Tibial nerve (tissue), 4 donors: ENCODE measurements at regions not wholly inside any gene's neighbourhood (a gene's known extent, or its start where the extent isn't known, plus 50 kb on each side); places are given as distances from the start of the nearest gene placed in this dataset.
A peak's percentile ranks its signal among the peaks of the same experiment; 100 is the strongest.

Experiments used
- DNase-seq, 2 donors: peaks; one replicate each; pipeline ENCODE4 v3.0.0-alpha.2; 2019; ENCODE audit warnings: low spot score in 2 of 2
- H3K27ac ChIP-seq, 4 donors: fragments of 200-600 bp; sonication (generic) in 3 of 4; one replicate each; pipeline ENCODE4 v1.5.1; 2017 to 2019; ENCODE audit warnings: mild to moderate bottlenecking in 1 of 4
- H3K27me3 ChIP-seq, 2 donors: fragments of 200-600 bp; sonication (generic) in 1 of 2; one replicate each; pipeline versions ENCODE4 v1.5.1 to v1.6.0; 2017 to 2019
- H3K36me3 ChIP-seq, 3 donors: fragments of 200-600 bp; sonication (generic); one replicate each; pipeline ENCODE4 v1.5.1; 2018 to 2019
- H3K4me1 ChIP-seq, 4 donors: fragments of 200-600 bp; sonication (generic) in 3 of 4; one replicate each; pipeline ENCODE4 v1.5.1; 2017 to 2019
- H3K4me3 ChIP-seq, 4 donors: fragments of 200-600 bp; sonication (generic) in 3 of 4; one replicate each; pipeline ENCODE4 v1.5.1; 2017 to 2019; ENCODE audit warnings: mild to moderate bottlenecking in 1 of 4, moderate library complexity in 1 of 4
- H3K9me3 ChIP-seq, 4 donors: fragments of 200-600 bp; sonication (generic) in 3 of 4; one replicate each; pipeline ENCODE4 v1.5.1; 2017 to 2019
- CTCF ChIP-seq, 5 experiments: fragments of 200-600 bp in 3 of 5; fragments of 450-650 bp in 2 of 5; sonication (generic) in 3 of 5; IDR thresholded peaks; one replicate each; pipeline ENCODE4 v1.5.1; 2016 to 2019; ENCODE audit warnings: antibody characterized with exemption in 5 of 5, mild to moderate bottlenecking in 3 of 5, moderate library complexity in 2 of 5
- EP300 ChIP-seq, 2 donors: sonication (generic); formaldehyde crosslinking; IDR thresholded peaks; one replicate each; pipeline ENCODE4 v1.6.1; 2017; ENCODE audit warnings: antibody characterized with exemption in 2 of 2, mild to moderate bottlenecking in 1 of 2
- POLR2A ChIP-seq, 2 donors: fragments of 450-650 bp; IDR thresholded peaks; one replicate each; pipeline ENCODE4 v1.6.1; 2017; ENCODE audit warnings: antibody characterized with exemption in 2 of 2, mild to moderate bottlenecking in 2 of 2, moderate library complexity in 2 of 2
- WGBS, 2 donors: methylation state at CpG; one replicate each; pipeline ENCODE4 v1.1.5; 2018; 5-methylcytosine and 5-hydroxymethylcytosine counted together

- Histone ChIP-seq H3K4me1 (peaks cover 0 to 14% (median 0%) of the 10 kb centered on the region in 4 donors), H3K27ac (peak overlapping the region in 1 of 4 donors; percentile 22), H3K27me3 (no peaks in the 10 kb centered on the region), H3K4me3 (no peak overlapping the region), H3K36me3 (no peaks in the 10 kb centered on the region), H3K9me3 (no peaks in the 10 kb centered on the region)
- DNase-seq = no peak
- WGBS, 2 donors = 53 to 54% methylated on average over 4 of the region's 4 CpGs
- TF ChIP-seq EP300 (IDR thresholded peaks at IDR 0.05) = no peak
Measured at GRCh38 chr1:222865718-222866117, 50.9 kb downstream of the DISP1 start.

- DNase-seq = no peak
- H3K4me3 ChIP-seq = no peak overlapping the region
- no peaks in the 10 kb centered on the region for H3K27me3 ChIP-seq
- H3K9me3 ChIP-seq = no peaks in the 10 kb centered on the region
- peaks cover 0 to 14% (median 0%) of the 10 kb centered on the region in 4 donors for H3K4me1 ChIP-seq
- peak overlapping the region in 1 of 4 donors; percentile 34 for H3K27ac ChIP-seq
- WGBS, 2 donors = 48 to 53% methylated on average over 1 of the region's 1 CpG
- no peaks in the 10 kb centered on the region for H3K36me3 ChIP-seq
- TF ChIP-seq EP300 (IDR thresholded peaks at IDR 0.05) (no peak), CTCF (IDR thresholded peaks at IDR 0.05) (no peak), POLR2A (IDR thresholded peaks at IDR 0.05) (no peak)
Measured at GRCh38 chr1:222867316-222867715, 52.5 kb downstream of the DISP1 start.

GRCh38 chr1:222876182-222876581 is 61.3 kb downstream of the DISP1 start:
- Histone ChIP-seq H3K27ac (no peak overlapping the region), H3K36me3 (no peaks in the 10 kb centered on the region), H3K27me3 (no peaks in the 10 kb centered on the region), H3K4me3 (no peak overlapping the region), H3K4me1 (peaks cover 0 to 14% (median 0%) of the 10 kb centered on the region in 4 donors), H3K9me3 (no peaks in the 10 kb centered on the region)
- no peak for DNase-seq
- TF ChIP-seq CTCF (IDR thresholded peaks at IDR 0.05) (no peak), EP300 (IDR thresholded peaks at IDR 0.05) (no peak), POLR2A (IDR thresholded peaks at IDR 0.05) (no peak)
- 68 to 71% methylated on average over 1 of the region's 1 CpG for WGBS, 2 donors

GRCh38 chr1:222877854-222878253 is 63.0 kb downstream of the DISP1 start:
- 39 to 45% methylated on average over 2 of the region's 2 CpGs for WGBS, 2 donors
- Histone ChIP-seq H3K9me3 (no peaks in the 10 kb centered on the region), H3K4me3 (no peak overlapping the region), H3K4me1 (peaks cover 0 to 14% (median 0%) of the 10 kb centered on the region in 4 donors), H3K27me3 (no peaks in the 10 kb centered on the region), H3K36me3 (no peaks in the 10 kb centered on the region), H3K27ac (peak overlapping the region in 3 of 4 donors; percentile 15 to 76 (median 65))
- TF ChIP-seq CTCF (IDR thresholded peaks at IDR 0.05) (no peak), POLR2A (IDR thresholded peaks at IDR 0.05) (no peak), EP300 (IDR thresholded peaks at IDR 0.05) (no peak)
- no peak for DNase-seq

- H3K36me3 ChIP-seq = peaks cover 0 to 4% (median 0%) of the 10 kb centered on the region in 3 donors
- no peak overlapping the region for H3K27ac ChIP-seq
- peaks cover 0 to 14% (median 0%) of the 10 kb centered on the region in 4 donors for H3K4me1 ChIP-seq
- DNase-seq = no peak
- 73 to 76% methylated on average over 2 of the region's 2 CpGs for WGBS, 2 donors
- TF ChIP-seq POLR2A (IDR thresholded peaks at IDR 0.05) (no peak), CTCF (IDR thresholded peaks at IDR 0.05) (no peak), EP300 (IDR thresholded peaks at IDR 0.05) (no peak)
- H3K4me3 ChIP-seq = no peak overlapping the region
- H3K27me3 ChIP-seq = no peaks in the 10 kb centered on the region
- H3K9me3 ChIP-seq = no peaks in the 10 kb centered on the region
Measured at GRCh38 chr1:222880587-222880986, 65.7 kb downstream of the DISP1 start.
